HepG2 (cell line): ENCODE measurements at regions not wholly inside any gene's neighbourhood (a gene's known extent, or its start where the extent isn't known, plus 50 kb on each side); places are given as distances from the start of the nearest gene placed in this dataset.

Experiments
- CTCF ChIP-seq: sonication (generic); formaldehyde crosslinking; IDR thresholded peaks from 2 replicates; pipeline ENCODE4 v1.5.0; 2020; ENCODE audit warnings: mild to moderate bottlenecking, missing genetic modification reagents, moderate library complexity
- EP300 ChIP-seq, 3 experiments: sonication (generic) in 1 of 3; formaldehyde crosslinking in 1 of 3; IDR thresholded peaks; 2 replicates each; pipeline versions ENCODE4 v1.5.1 to v1.6.1; 2011 to 2020; ENCODE audit warnings: low read depth in 2 of 3, low read length in 2 of 3, borderline replicate concordance in 1 of 3, improper control_type of control experiment in 1 of 3, mild to moderate bottlenecking in 1 of 3, missing genetic modification reagents in 1 of 3, moderate library complexity in 1 of 3
- ISL2 ChIP-seq: sonication (generic); formaldehyde crosslinking; IDR thresholded peaks from 2 replicates; pipeline ENCODE4 v1.5.0; 2020; ENCODE audit warnings: missing genetic modification reagents
- NCOR1 ChIP-seq: fragments of 200-600 bp; sonication (generic); IDR thresholded peaks from 2 replicates; pipeline ENCODE4 v1.7.0; 2017; ENCODE audit warnings: antibody characterized with exemption, low read length, borderline replicate concordance
- PRDM4 ChIP-seq: sonication (generic); formaldehyde crosslinking; IDR thresholded peaks from 2 replicates; pipeline ENCODE4 v1.9.0; 2021; ENCODE audit warnings: missing genetic modification reagents, borderline replicate concordance
- ZNF546 ChIP-seq: sonication (generic); formaldehyde crosslinking; conservative IDR thresholded peaks from 2 replicates; pipeline ENCODE4 v1.8.1; 2023; ENCODE audit warnings: mild to moderate bottlenecking, missing genetic modification reagents
- TF ChIP-seq, protein P1 (sequence below): IDR thresholded peaks from 2 replicates; pipeline ENCODE4 v1.6.1; 2016; ENCODE audit warnings: low read depth, borderline replicate concordance

GRCh38 chr7:46174196-46174580, 253.1 kb upstream of the IGFBP3 start:
- TF ChIP-seq CTCF (CRISPR knock-in tag) (no peak), PRDM4 (CRISPR knock-in tag) (no peak), ZNF546 (CRISPR knock-in tag) (no peak), NCOR1 (no peak), EP300 (IDR thresholded peaks at IDR 0.05; ENCODE audit: low read depth in 2 of 2, low read length in 2 of 2) (no peak), EP300 (CRISPR knock-in tag; IDR thresholded peaks at IDR 0.05; ENCODE audit: borderline replicate concordance) (no peak), ISL2 (CRISPR knock-in tag) (no peak)
- TF ChIP-seq, protein P1, sequence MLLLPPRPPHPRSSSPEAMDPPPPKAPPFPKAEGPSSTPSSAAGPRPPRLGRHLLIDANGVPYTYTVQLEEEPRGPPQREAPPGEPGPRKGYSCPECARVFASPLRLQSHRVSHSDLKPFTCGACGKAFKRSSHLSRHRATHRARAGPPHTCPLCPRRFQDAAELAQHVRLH (CRISPR knock-in tag): no peak
